Gastrocnemius medialis (tissue), 4 donors: ENCODE measurements at regions not wholly inside any gene's neighbourhood (a gene's known extent, or its start where the extent isn't known, plus 50 kb on each side); places are given as distances from the start of the nearest gene placed in this dataset.

Experiments
- ATAC-seq, 2 donors: fragments of 150-250 bp; one replicate each; pipeline ENCODE4 v1.9.1; 2016
- DNase-seq, 2 donors: peaks; one replicate each; pipeline ENCODE4 v3.0.0-alpha.2; 2019
- H3K27ac ChIP-seq, 4 donors: fragments of 200-600 bp; sonication (generic); 1 replicate in 1 of 4; 2 replicates in 3 of 4; pipeline ENCODE4 v1.5.1; 2016 to 2018; ENCODE audit warnings: mild to moderate bottlenecking in 2 of 4, moderate library complexity in 1 of 4
- H3K27me3 ChIP-seq, 3 donors: fragments of 200-600 bp; sonication (generic) in 2 of 3; 1 replicate in 1 of 3; 2 replicates in 2 of 3; pipeline versions ENCODE4 v1.5.1 to v1.6.0; 2016 to 2019; ENCODE audit warnings: mild to moderate bottlenecking in 1 of 3, moderate library complexity in 1 of 3
- H3K36me3 ChIP-seq, 2 donors: fragments of 200-600 bp; sonication (generic) in 1 of 2; one replicate each; pipeline ENCODE4 v1.5.1; 2017 to 2018
- H3K4me1 ChIP-seq, 2 donors: fragments of 200-600 bp; sonication (generic) in 1 of 2; one replicate each; pipeline ENCODE4 v1.5.1; 2016 to 2017; ENCODE audit warnings: mild to moderate bottlenecking in 2 of 2
- H3K4me3 ChIP-seq, 4 donors: fragments of 200-600 bp; sonication (generic) in 3 of 4; 1 replicate in 1 of 4; 2 replicates in 3 of 4; pipeline ENCODE4 v1.5.1; 2016 to 2019; ENCODE audit warnings: mild to moderate bottlenecking in 2 of 4
- H3K9me3 ChIP-seq, 3 donors: fragments of 200-600 bp; sonication (generic) in 2 of 3; 1 replicate in 1 of 3; 2 replicates in 2 of 3; pipeline ENCODE4 v1.5.1; 2016 to 2019
- POLR2A ChIP-seq, 2 donors: fragments of 450-650 bp; IDR thresholded peaks; one replicate each; pipeline ENCODE4 v1.6.1; 2017; ENCODE audit warnings: antibody characterized with exemption in 2 of 2, mild to moderate bottlenecking in 2 of 2, moderate library complexity in 2 of 2
- in situ Hi-C, 4 donors: fragments of 200-750 bp; cut with MboI; loops; one replicate each; pipeline versions ENCODE4 v1.15.0 to v1.8.0; 2017; ENCODE audit warnings: low sequenced_read_pairs in 4 of 4
- intact Hi-C: fragments of 100-400 bp; cut with DNase I; formaldehyde crosslinking; loops from one replicate; pipeline ENCODE4 v1.15.1; 2023; ENCODE audit warnings: low total_unique reads
- TF ChIP-seq, protein P1 (sequence below), 5 experiments: fragments of 450-650 bp in 3 of 5; fragments of 200-600 bp in 2 of 5; sonication (generic) in 2 of 5; IDR thresholded peaks in 4 of 5; conservative IDR thresholded peaks in 1 of 5; 1 replicate in 4 of 5; 2 replicates in 1 of 5; pipeline ENCODE4 v1.5.1; 2016 to 2019; ENCODE audit warnings: antibody characterized with exemption in 5 of 5, mild to moderate bottlenecking in 3 of 5, moderate library complexity in 3 of 5

- intact Hi-C loops = no loop called here
Measured at GRCh38 chr2:12369566-12369965, 347.2 kb upstream of the TRIB2 start.

DNA sequence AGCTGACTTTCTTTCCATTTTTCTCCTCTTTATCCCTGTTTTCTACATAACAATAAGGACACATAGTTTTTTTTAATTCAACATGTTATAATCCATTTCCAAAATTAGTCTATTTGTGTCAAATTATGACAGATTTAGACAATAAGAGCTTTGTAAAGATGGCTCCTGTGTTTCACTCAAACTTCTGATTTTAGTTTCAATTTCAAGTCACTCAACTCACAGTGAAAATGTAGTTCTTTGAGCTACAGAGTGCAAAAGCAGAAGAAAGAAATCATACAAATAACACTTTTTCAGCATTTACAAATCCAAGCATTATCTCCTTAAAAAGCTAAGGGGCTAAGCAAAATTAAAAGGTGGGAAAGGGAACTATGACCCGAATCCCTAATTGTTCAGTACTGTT is 340.7 kb upstream of the TRIB2 start:
- TF ChIP-seq, protein P1, sequence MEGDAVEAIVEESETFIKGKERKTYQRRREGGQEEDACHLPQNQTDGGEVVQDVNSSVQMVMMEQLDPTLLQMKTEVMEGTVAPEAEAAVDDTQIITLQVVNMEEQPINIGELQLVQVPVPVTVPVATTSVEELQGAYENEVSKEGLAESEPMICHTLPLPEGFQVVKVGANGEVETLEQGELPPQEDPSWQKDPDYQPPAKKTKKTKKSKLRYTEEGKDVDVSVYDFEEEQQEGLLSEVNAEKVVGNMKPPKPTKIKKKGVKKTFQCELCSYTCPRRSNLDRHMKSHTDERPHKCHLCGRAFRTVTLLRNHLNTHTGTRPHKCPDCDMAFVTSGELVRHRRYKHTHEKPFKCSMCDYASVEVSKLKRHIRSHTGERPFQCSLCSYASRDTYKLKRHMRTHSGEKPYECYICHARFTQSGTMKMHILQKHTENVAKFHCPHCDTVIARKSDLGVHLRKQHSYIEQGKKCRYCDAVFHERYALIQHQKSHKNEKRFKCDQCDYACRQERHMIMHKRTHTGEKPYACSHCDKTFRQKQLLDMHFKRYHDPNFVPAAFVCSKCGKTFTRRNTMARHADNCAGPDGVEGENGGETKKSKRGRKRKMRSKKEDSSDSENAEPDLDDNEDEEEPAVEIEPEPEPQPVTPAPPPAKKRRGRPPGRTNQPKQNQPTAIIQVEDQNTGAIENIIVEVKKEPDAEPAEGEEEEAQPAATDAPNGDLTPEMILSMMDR (IDR thresholded peaks at IDR 0.05 in 4 of 5, conservative IDR thresholded peaks at IDR 0.05 in 1 of 5) = no peak
- TF ChIP-seq POLR2A (IDR thresholded peaks at IDR 0.05) = no peak
- intact Hi-C loops (no loop called here), in situ Hi-C loops (no loop called here)
- Histone ChIP-seq H3K4me1 (no peaks in the 10 kb centered on the region), H3K36me3 (no peaks in the 10 kb centered on the region), H3K9me3 (no peaks in the 10 kb centered on the region), H3K27ac (no peak overlapping the region), H3K4me3 (no peak overlapping the region), H3K27me3 (no peaks in the 10 kb centered on the region)
- ATAC-seq (no peak), DNase-seq (no peak)

More at GRCh38 chr2:12369566-12369965, 347.2 kb upstream of the TRIB2 start:
- Histone ChIP-seq H3K27ac (no peak overlapping the region), H3K36me3 (no peaks in the 10 kb centered on the region), H3K9me3 (no peaks in the 10 kb centered on the region), H3K27me3 (no peaks in the 10 kb centered on the region), H3K4me3 (no peak overlapping the region), H3K4me1 (no peaks in the 10 kb centered on the region)
- ATAC-seq (no peak), DNase-seq (no peak)
- in situ Hi-C loops = no loop called here
- TF ChIP-seq POLR2A (IDR thresholded peaks at IDR 0.05) = no peak
- TF ChIP-seq, protein P1 (IDR thresholded peaks at IDR 0.05 in 4 of 5, conservative IDR thresholded peaks at IDR 0.05 in 1 of 5) = no peak

DNA sequence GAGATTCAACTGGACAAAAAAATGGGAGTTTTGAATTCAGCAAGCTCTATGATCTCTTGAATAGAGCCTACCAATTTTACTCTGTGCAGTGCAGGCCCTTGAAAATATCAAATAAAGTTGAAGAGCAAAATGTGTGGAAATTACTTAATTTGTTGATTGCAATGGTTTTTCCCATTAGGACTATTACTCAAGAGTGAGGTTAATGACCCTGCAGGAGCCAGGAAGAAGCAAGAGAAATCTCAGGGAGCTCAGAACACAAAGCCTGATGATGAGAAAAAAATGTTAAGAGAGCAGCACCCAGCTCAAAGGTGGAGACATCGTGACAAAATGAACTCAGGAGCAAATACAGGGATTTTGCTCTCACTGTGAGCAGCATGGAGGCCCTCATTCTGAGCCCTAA is 337.6 kb upstream of the TRIB2 start:
- ATAC-seq = no peak
- in situ Hi-C loops = no loop called here

GRCh38 chr2:12381543-12382325 is 335.0 kb upstream of the TRIB2 start:
- H3K27ac ChIP-seq = no peak overlapping the region
- H3K4me1 ChIP-seq = no peaks in the 10 kb centered on the region
- no peaks in the 10 kb centered on the region for H3K27me3 ChIP-seq
- ATAC-seq (no peak), DNase-seq (no peak)
- H3K36me3 ChIP-seq = no peaks in the 10 kb centered on the region
- intact Hi-C loops = no loop called here
- H3K4me3 ChIP-seq = no peak overlapping the region
- H3K9me3 ChIP-seq = no peaks in the 10 kb centered on the region
- no peak for TF ChIP-seq POLR2A (IDR thresholded peaks at IDR 0.05)
- TF ChIP-seq, protein P1 (IDR thresholded peaks at IDR 0.05 in 4 of 5, conservative IDR thresholded peaks at IDR 0.05 in 1 of 5) = no peak
- in situ Hi-C loops = no loop called here

More for the DNA sequence above, 337.6 kb upstream of the TRIB2 start:
- H3K36me3 ChIP-seq = no peaks in the 10 kb centered on the region
- no peaks in the 10 kb centered on the region for H3K9me3 ChIP-seq
- H3K27ac ChIP-seq = no peak overlapping the region
- H3K27me3 ChIP-seq = no peaks in the 10 kb centered on the region
- no peak overlapping the region for H3K4me3 ChIP-seq
- H3K4me1 ChIP-seq = no peaks in the 10 kb centered on the region
- no peak for TF ChIP-seq POLR2A (IDR thresholded peaks at IDR 0.05)
- TF ChIP-seq, protein P1 (IDR thresholded peaks at IDR 0.05 in 4 of 5, conservative IDR thresholded peaks at IDR 0.05 in 1 of 5) = no peak
- intact Hi-C loops = no loop called here
- DNase-seq = no peak
